HEK293T (cell line): ENCODE measurements at regions not wholly inside any gene's neighbourhood (a gene's known extent, or its start where the extent isn't known, plus 50 kb on each side); places are given as distances from the start of the nearest gene placed in this dataset.

ENCODE experiments used
- CTCF ChIA-PET: fragments of 350-600 bp; formaldehyde crosslinking; extraction: SDS; loops from one replicate; lab custom pipeline; 2021; ENCODE audit warnings: antibody characterized with exemption, inconsistent platforms; lab: Yijun Ruan, JAX
- POLR2A ChIA-PET: fragments of 350-600 bp; formaldehyde crosslinking; extraction: SDS; loops from one replicate; lab custom pipeline; 2020; ENCODE audit warnings: antibody characterized with exemption, inconsistent platforms; lab: Yijun Ruan, JAX
- DNase-seq: peaks from one replicate; pipeline ENCODE4 v3.0.0; 2012; ENCODE audit warnings: mixed read lengths; ENCODE audit errors: extremely low spot score
- ARNT ChIP-seq: fragments of 450-650 bp; IDR thresholded peaks from 2 replicates; pipeline ENCODE4 v1.6.1; 2017; ENCODE audit warnings: mild to moderate bottlenecking
- BHLHE40 ChIP-seq: fragments of 450-650 bp; IDR thresholded peaks from 2 replicates; pipeline ENCODE4 v1.6.1; 2016; ENCODE audit warnings: mild to moderate bottlenecking, moderate library complexity, borderline replicate concordance
- CTBP1 ChIP-seq: fragments of 450-650 bp; IDR thresholded peaks from 2 replicates; pipeline ENCODE4 v1.6.1; 2016; ENCODE audit warnings: borderline replicate concordance
- ELF4 ChIP-seq: fragments of 450-650 bp; IDR thresholded peaks from 2 replicates; pipeline ENCODE4 v1.6.1; 2017; ENCODE audit warnings: antibody characterized with exemption
- FOXA1 ChIP-seq: fragments of 450-650 bp; IDR thresholded peaks from 2 replicates; pipeline ENCODE4 v1.6.1; 2016; ENCODE audit warnings: mild to moderate bottlenecking
- FOXK2 ChIP-seq: fragments of 450-650 bp; IDR thresholded peaks from 2 replicates; pipeline ENCODE4 v1.6.1; 2016; ENCODE audit warnings: mild to moderate bottlenecking
- FOXM1 ChIP-seq: fragments of 450-650 bp; IDR thresholded peaks from 2 replicates; pipeline ENCODE4 v1.6.1; 2017; ENCODE audit warnings: mild to moderate bottlenecking, borderline replicate concordance
- HDGF ChIP-seq: fragments of 450-650 bp; IDR thresholded peaks from 2 replicates; pipeline ENCODE4 v1.6.1; 2017; ENCODE audit warnings: antibody characterized with exemption, borderline replicate concordance
- L3MBTL2 ChIP-seq: fragments of 450-650 bp; conservative IDR thresholded peaks from 2 replicates; pipeline ENCODE4 v1.6.1; 2016; ENCODE audit warnings: mild to moderate bottlenecking
- LEF1 ChIP-seq: fragments of 450-650 bp; IDR thresholded peaks from 2 replicates; pipeline ENCODE4 v1.6.1; 2017; ENCODE audit warnings: mild to moderate bottlenecking, borderline replicate concordance
- NFRKB ChIP-seq: fragments of 450-650 bp; IDR thresholded peaks from 2 replicates; pipeline ENCODE4 v1.6.1; 2016; ENCODE audit warnings: mild to moderate bottlenecking, moderate library complexity
- PKNOX1 ChIP-seq: fragments of 450-650 bp; IDR thresholded peaks from 2 replicates; pipeline ENCODE4 v1.6.1; 2016
- SP1 ChIP-seq: fragments of 450-650 bp; IDR thresholded peaks from 2 replicates; pipeline ENCODE4 v1.6.1; 2017
- SUZ12 ChIP-seq: fragments of 450-650 bp; IDR thresholded peaks from 2 replicates; pipeline ENCODE4 v1.6.1; 2016; ENCODE audit warnings: mild to moderate bottlenecking
- TARDBP ChIP-seq: fragments of 450-650 bp; IDR thresholded peaks from 2 replicates; pipeline ENCODE4 v1.6.1; 2016
- ZNF384 ChIP-seq: fragments of 450-650 bp; IDR thresholded peaks from 2 replicates; pipeline ENCODE4 v1.6.1; 2016

- no peak for DNase-seq
- CTCF ChIA-PET = interaction anchor here (0.8 to 1.5 kb wide), 2 partner anchors 9 to 25 kb away, joined by 3 to 13 read pairs; no protein-coding TSS in a partner anchor
- POLR2A ChIA-PET = interaction anchor here (0.8 to 3.8 kb wide), 8 partner anchors 12 to 257 kb away, joined by 3 to 26 read pairs (median 4); partner anchors contain the start of gene EFNB1
- TF ChIP-seq NFRKB (no peak), FOXA1 (no peak), TARDBP (no peak), ZNF384 (no peak), FOXM1 (no peak), LEF1 (no peak), ELF4 (no peak), SUZ12 (no peak), PKNOX1 (no peak), FOXK2 (no peak), HDGF (no peak), BHLHE40 (no peak), ARNT (no peak), L3MBTL2 (no peak), SP1 (no peak), CTBP1 (no peak)
These were observed 80.1 kb downstream of the PJA1 start for GRCh38 chrX:69085151-69085550.

GRCh38 chrX:69083801-69084200, 81.5 kb downstream of the PJA1 start:
- ChIA-PET POLR2A (interaction anchor here (0.7 to 4.8 kb wide), 21 partner anchors 10 to 255 kb away, joined by 3 to 56 read pairs (median 4); partner anchors contain the start of genes EFNB1 and PJA1), CTCF (interaction anchor here (0.7 to 1.6 kb wide), 4 partner anchors 10 to 257 kb away, joined by 3 to 15 read pairs (median 4); no protein-coding TSS in a partner anchor)
- TF ChIP-seq FOXA1 = no peak
- no peak for TF ChIP-seq HDGF
- no peak for TF ChIP-seq PKNOX1
- no peak for TF ChIP-seq BHLHE40
- TF ChIP-seq SUZ12 = no peak
- no peak for TF ChIP-seq FOXK2
- TF ChIP-seq ZNF384 = no peak; the same call in 1 of the 2 replicates
- TF ChIP-seq FOXM1 = no peak
- TF ChIP-seq CTBP1 = no peak
- no peak for TF ChIP-seq ARNT
- no peak for TF ChIP-seq LEF1
- TF ChIP-seq TARDBP = no peak
- no peak for TF ChIP-seq SP1
- no peak for TF ChIP-seq NFRKB
- no peak for TF ChIP-seq ELF4
- TF ChIP-seq L3MBTL2 = no peak
- no peak for DNase-seq

GRCh38 chrX:69083361-69083760, 81.9 kb downstream of the PJA1 start:
- no peak for TF ChIP-seq SUZ12
- no peak for TF ChIP-seq ELF4
- no peak for TF ChIP-seq ZNF384
- TF ChIP-seq SP1 = no peak
- TF ChIP-seq BHLHE40 = no peak
- TF ChIP-seq TARDBP = no peak
- TF ChIP-seq NFRKB = no peak
- no peak for TF ChIP-seq HDGF
- no peak for TF ChIP-seq ARNT
- TF ChIP-seq CTBP1 = no peak
- no peak for TF ChIP-seq PKNOX1
- TF ChIP-seq L3MBTL2 = no peak
- no peak for TF ChIP-seq LEF1
- no peak for TF ChIP-seq FOXK2
- DNase-seq = no peak
- POLR2A ChIA-PET = interaction anchor here (0.7 to 4.8 kb wide), 20 partner anchors 10 to 255 kb away, joined by 3 to 56 read pairs (median 4); partner anchors contain the start of genes EFNB1 and PJA1
- CTCF ChIA-PET = interaction anchor here (0.7 to 1.6 kb wide), 3 partner anchors 11 to 256 kb away, joined by 3 to 15 read pairs (median 4); no protein-coding TSS in a partner anchor

GRCh38 chrX:69082753-69083150, 82.5 kb downstream of the PJA1 start:
- ChIA-PET CTCF (no interaction called here), POLR2A (interaction anchor here (0.9 to 4.8 kb wide), 10 partner anchors 11 to 255 kb away, joined by 3 to 56 read pairs (median 6); no protein-coding TSS in a partner anchor)
- TF ChIP-seq CTBP1 (no peak), SP1 (no peak), LEF1 (no peak), FOXK2 (no peak), ARNT (no peak), ZNF384 (no peak), BHLHE40 (no peak), FOXM1 (no peak), ELF4 (no peak), HDGF (no peak), SUZ12 (no peak), TARDBP (no peak), FOXA1 (no peak), PKNOX1 (no peak), L3MBTL2 (no peak)
- DNase-seq = no peak
